ENCODE measurements at regions not wholly inside any gene's neighbourhood (a gene's known extent, or its start where the extent isn't known, plus 50 kb on each side); places are given as distances from the start of the nearest gene placed in this dataset.

DNA sequence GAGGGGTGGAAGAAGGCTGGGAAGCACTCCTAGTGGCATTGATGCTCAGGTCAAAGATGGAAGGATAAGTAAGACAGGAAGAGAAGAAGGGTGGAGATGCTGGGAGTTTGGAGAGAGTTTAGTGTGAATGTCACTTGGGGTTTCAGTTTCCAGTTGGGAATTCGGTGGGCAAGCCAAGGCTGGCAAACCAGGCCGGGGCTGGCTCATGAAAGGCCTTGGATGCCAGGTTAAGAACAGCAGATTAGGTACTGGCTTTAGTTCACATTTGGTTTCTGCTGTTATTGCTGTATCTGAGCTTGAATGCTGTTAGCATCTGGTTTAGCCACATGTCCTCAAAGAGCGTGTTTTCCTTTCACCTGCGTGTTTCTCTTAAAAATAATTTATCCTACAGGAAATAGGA is 69.6 kb downstream of the BLID start:
- H3K27me3 ChIP-seq, result no peaks in the 10 kb centered on the region
- no peak overlapping the region for H3K27ac ChIP-seq
- DNase-seq (ENCODE audit: extremely low spot score in 2 of 2), result no peak
- no peak overlapping the region for H3K4me3 ChIP-seq
- no peaks in the 10 kb centered on the region for H3K36me3 ChIP-seq
- intact Hi-C loops (cut with DNase I), result no loop called here
- H3K9me3 ChIP-seq, result no peaks in the 10 kb centered on the region
- TF ChIP-seq CTCF (IDR thresholded peaks at IDR 0.05), result no peak
- no peaks in the 10 kb centered on the region for H3K4me1 ChIP-seq

- TF ChIP-seq POLR2A (IDR thresholded peaks at IDR 0.05), result no peak
- peak in 1 of 2 donors; percentile 87 for TF ChIP-seq POLR2AphosphoS5 (IDR thresholded peaks at IDR 0.05; ENCODE audit: insufficient read depth in 1 of 2, low read depth in 1 of 2)
- no peak for TF ChIP-seq CTCF (IDR thresholded peaks at IDR 0.05)
- intact Hi-C loops (cut with DNase I), result no loop called here
- H3K36me3 ChIP-seq, result no peaks in the 10 kb centered on the region
- no peaks in the 10 kb centered on the region for H3K4me1 ChIP-seq
- H3K9me3 ChIP-seq, result no peaks in the 10 kb centered on the region
- no peak overlapping the region for H3K4me3 ChIP-seq
- H3K27ac ChIP-seq, result no peak overlapping the region
- H3K27me3 ChIP-seq, result no peaks in the 10 kb centered on the region
- DNase-seq (ENCODE audit: extremely low spot score in 2 of 2), result no peak
Measured at GRCh38 chr11:122045181-122045586, 70.8 kb downstream of the BLID start.

GRCh38 chr11:122044086-122044485 is 71.9 kb downstream of the BLID start:
- DNase-seq (ENCODE audit: extremely low spot score in 2 of 2), result no peak
- TF ChIP-seq CTCF (IDR thresholded peaks at IDR 0.05) (no peak), POLR2A (IDR thresholded peaks at IDR 0.05) (no peak), POLR2AphosphoS5 (IDR thresholded peaks at IDR 0.05; ENCODE audit: insufficient read depth in 1 of 2, low read depth in 1 of 2) (no peak)
- no peaks in the 10 kb centered on the region for H3K27me3 ChIP-seq
- no peaks in the 10 kb centered on the region for H3K4me1 ChIP-seq
- intact Hi-C loops (cut with DNase I), result no loop called here
- H3K27ac ChIP-seq, result no peak overlapping the region
- no peak overlapping the region for H3K4me3 ChIP-seq
- no peaks in the 10 kb centered on the region for H3K9me3 ChIP-seq
- no peaks in the 10 kb centered on the region for H3K36me3 ChIP-seq

- TF ChIP-seq CTCF (IDR thresholded peaks at IDR 0.05) (no peak), POLR2A (IDR thresholded peaks at IDR 0.05) (no peak)
- no peak for DNase-seq (ENCODE audit: extremely low spot score in 2 of 2)
Measured at GRCh38 chr11:122042981-122043380, 73.0 kb downstream of the BLID start.

GRCh38 chr11:122040464-122040863 is 75.6 kb downstream of the BLID start:
- H3K4me1 ChIP-seq, result no peaks in the 10 kb centered on the region

More at GRCh38 chr11:122042981-122043380, 73.0 kb downstream of the BLID start:
- Histone ChIP-seq H3K36me3 (no peaks in the 10 kb centered on the region), H3K4me1 (no peaks in the 10 kb centered on the region), H3K27ac (no peak overlapping the region), H3K27me3 (no peaks in the 10 kb centered on the region), H3K9me3 (no peaks in the 10 kb centered on the region), H3K4me3 (no peak overlapping the region)
- intact Hi-C loops (cut with DNase I), result no loop called here

More at GRCh38 chr11:122040464-122040863, 75.6 kb downstream of the BLID start:
- H3K36me3 ChIP-seq, result no peaks in the 10 kb centered on the region
- DNase-seq (ENCODE audit: extremely low spot score in 2 of 2), result no peak
- no peak overlapping the region for H3K4me3 ChIP-seq
- intact Hi-C loops (cut with DNase I), result no loop called here
- TF ChIP-seq POLR2AphosphoS5 (IDR thresholded peaks at IDR 0.05; ENCODE audit: insufficient read depth in 1 of 2, low read depth in 1 of 2) (no peak), POLR2A (IDR thresholded peaks at IDR 0.05) (no peak), CTCF (IDR thresholded peaks at IDR 0.05) (no peak)
- H3K27ac ChIP-seq, result no peak overlapping the region
- no peaks in the 10 kb centered on the region for H3K27me3 ChIP-seq
- H3K9me3 ChIP-seq, result no peaks in the 10 kb centered on the region

Measured in vagina (tissue), 2 donors.